RPMI8226 (cell line): ENCODE measurements at regions not wholly inside any gene's neighbourhood (a gene's known extent, or its start where the extent isn't known, plus 50 kb on each side); places are given as distances from the start of the nearest gene placed in this dataset.
"Not testable (repeated sequence)": the region's sequence is repeated elsewhere in the genome, so short reads cannot be mapped to it uniquely, and the experiment has no call there.

Experiments used
- DNase-seq: peaks from one replicate; pipeline ENCODE4 v3.0.0-alpha.2; 2015

GRCh38 chr5:51802551-51803184, 419.4 kb downstream of the ISL1 start:
- no peak for DNase-seq

GRCh38 chr5:51806677-51807076, 423.4 kb downstream of the ISL1 start:
- no peak for DNase-seq

GRCh38 chr5:51810592-51810991, 427.3 kb downstream of the ISL1 start:
- DNase-seq: no peak

- no peak for DNase-seq
Measured at GRCh38 chr5:51811883-51812471, 428.7 kb downstream of the ISL1 start.

GRCh38 chr5:51814817-51815216, 431.6 kb downstream of the ISL1 start:
- not testable (repeated sequence) for DNase-seq

GRCh38 chr5:51816427-51816826, 433.2 kb downstream of the ISL1 start:
- DNase-seq: no peak

- no peak for DNase-seq
Measured at GRCh38 chr5:51821697-51822096, 438.4 kb downstream of the ISL1 start.

- no peak for DNase-seq
Measured at GRCh38 chr5:51829230-51829629, 446.0 kb downstream of the ISL1 start.

GRCh38 chr5:51829691-51830090, 446.4 kb downstream of the ISL1 start:
- peak; percentile 14 for DNase-seq

GRCh38 chr5:51832934-51833470, 449.8 kb downstream of the ISL1 start:
- DNase-seq: no peak

GRCh38 chr5:51838459-51838858, 455.2 kb downstream of the ISL1 start:
- DNase-seq: no peak

- DNase-seq: no peak
Measured at GRCh38 chr5:51843893-51844292, 460.6 kb downstream of the ISL1 start.

GRCh38 chr5:51846015-51846414, 462.8 kb downstream of the ISL1 start:
- DNase-seq: no peak

GRCh38 chr5:51859624-51860023, 476.4 kb downstream of the ISL1 start:
- no peak for DNase-seq

GRCh38 chr5:51860532-51861018, 477.3 kb downstream of the ISL1 start:
- DNase-seq: no peak

- no peak for DNase-seq
Measured at GRCh38 chr5:51872144-51872543, 488.9 kb downstream of the ISL1 start.

GRCh38 chr5:51881901-51882300, 498.7 kb downstream of the ISL1 start:
- DNase-seq: no peak

- DNase-seq: no peak
Measured at GRCh38 chr5:51882647-51883046, 499.4 kb downstream of the ISL1 start.

GRCh38 chr5:51889703-51890102, 506.5 kb downstream of the ISL1 start:
- DNase-seq: no peak

GRCh38 chr5:51890435-51891116, 507.3 kb downstream of the ISL1 start:
- DNase-seq: no peak

- no peak for DNase-seq
Measured at GRCh38 chr5:51892680-51893079, 509.4 kb downstream of the ISL1 start.

GRCh38 chr5:51895834-51896233, 512.6 kb downstream of the ISL1 start:
- no peak for DNase-seq

GRCh38 chr5:51902512-51902911, 519.3 kb downstream of the ISL1 start:
- DNase-seq: no peak

- no peak for DNase-seq
Measured at GRCh38 chr5:51908215-51908614, 525.0 kb downstream of the ISL1 start.
